ENCODE measurements at regions not wholly inside any gene's neighbourhood (a gene's known extent, or its start where the extent isn't known, plus 50 kb on each side); places are given as distances from the start of the nearest gene placed in this dataset.

DNA sequence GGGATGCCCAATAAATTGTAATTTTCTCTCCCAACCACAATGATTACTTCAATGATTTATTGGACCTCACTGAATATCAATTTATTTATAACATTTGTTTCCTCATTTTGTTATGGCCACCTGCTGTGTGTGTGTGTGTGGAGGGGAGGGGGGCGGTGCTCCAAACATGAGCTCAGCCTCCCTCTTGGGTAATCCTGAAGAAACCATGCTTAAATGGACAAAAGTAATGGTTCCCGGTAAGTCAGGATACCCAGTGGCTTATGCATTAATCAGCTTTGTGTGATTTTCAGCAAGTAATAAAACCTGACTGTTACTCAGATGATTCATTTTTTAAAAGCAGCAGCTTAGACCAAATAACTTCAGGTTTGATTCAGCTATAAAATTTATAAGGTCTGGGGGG is 495.1 kb upstream of the MEX3C start:
- TF ChIP-seq, protein P1, sequence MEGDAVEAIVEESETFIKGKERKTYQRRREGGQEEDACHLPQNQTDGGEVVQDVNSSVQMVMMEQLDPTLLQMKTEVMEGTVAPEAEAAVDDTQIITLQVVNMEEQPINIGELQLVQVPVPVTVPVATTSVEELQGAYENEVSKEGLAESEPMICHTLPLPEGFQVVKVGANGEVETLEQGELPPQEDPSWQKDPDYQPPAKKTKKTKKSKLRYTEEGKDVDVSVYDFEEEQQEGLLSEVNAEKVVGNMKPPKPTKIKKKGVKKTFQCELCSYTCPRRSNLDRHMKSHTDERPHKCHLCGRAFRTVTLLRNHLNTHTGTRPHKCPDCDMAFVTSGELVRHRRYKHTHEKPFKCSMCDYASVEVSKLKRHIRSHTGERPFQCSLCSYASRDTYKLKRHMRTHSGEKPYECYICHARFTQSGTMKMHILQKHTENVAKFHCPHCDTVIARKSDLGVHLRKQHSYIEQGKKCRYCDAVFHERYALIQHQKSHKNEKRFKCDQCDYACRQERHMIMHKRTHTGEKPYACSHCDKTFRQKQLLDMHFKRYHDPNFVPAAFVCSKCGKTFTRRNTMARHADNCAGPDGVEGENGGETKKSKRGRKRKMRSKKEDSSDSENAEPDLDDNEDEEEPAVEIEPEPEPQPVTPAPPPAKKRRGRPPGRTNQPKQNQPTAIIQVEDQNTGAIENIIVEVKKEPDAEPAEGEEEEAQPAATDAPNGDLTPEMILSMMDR (conservative IDR thresholded peaks at IDR 0.05; ENCODE audit: low read depth, low read length), result no peak
- TF ChIP-seq EZH2 (IDR thresholded peaks at IDR 0.05; ENCODE audit: borderline replicate concordance, low read depth, low read length, poor library complexity, severe bottlenecking), result no peak

All from A673 (cell line).